GM21526 (cell line): ENCODE measurements at regions not wholly inside any gene's neighbourhood (a gene's known extent, or its start where the extent isn't known, plus 50 kb on each side); places are given as distances from the start of the nearest gene placed in this dataset.
"Not testable (repeated sequence)": the region's sequence is repeated elsewhere in the genome, so short reads cannot be mapped to it uniquely, and the experiment has no call there.

Experiments used
- ATAC-seq: cut with Tn5 transposase; IDR thresholded peaks from one replicate; pipeline ENCODE4 v1.9.1; 2021; ENCODE audit warnings: moderate library complexity; ENCODE audit not compliant: unreplicated experiment, low FRiP score

DNA sequence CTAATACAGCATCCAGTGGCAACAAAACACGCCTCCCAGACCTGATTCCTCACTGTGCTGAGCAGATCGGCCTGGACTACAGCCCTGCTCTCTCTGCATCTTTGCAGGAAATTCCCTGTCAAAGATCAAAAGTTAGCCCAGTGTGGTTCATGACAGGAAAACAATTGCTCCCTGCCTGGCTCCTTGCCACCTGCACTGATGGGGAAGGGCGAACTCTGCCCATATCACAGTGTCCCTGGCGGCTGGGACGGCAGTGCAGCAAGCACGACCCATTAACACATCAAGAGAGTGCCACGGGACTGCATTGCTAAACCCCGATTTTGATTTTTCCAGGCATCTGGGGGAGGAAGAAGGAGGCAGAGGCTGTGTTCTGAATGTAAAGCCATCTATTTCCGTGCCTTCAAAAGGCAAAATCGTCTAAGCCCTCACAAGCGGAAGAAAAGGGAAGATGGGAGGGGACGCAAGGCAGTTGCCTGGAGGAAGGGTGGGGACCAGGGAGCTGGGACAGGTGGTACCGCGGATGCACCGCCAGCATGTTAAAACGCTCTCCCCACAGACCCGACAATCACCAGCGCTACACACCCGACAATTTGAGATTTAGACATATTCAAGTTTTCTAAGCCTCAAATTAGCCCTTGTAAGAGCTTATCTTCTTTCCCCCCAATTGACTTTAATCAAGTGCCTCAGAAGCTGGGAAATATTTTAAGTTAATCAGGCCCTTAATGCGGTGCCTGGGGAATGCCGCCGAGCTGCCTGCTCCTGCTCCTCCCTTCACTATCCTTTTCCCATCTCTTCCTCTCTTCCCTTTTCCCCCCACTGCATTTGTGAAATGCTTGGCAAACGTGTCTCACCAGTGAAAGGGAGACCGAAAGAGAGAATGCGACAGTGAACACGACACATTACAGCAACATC lies 238.8 kb upstream of the CDH5 start:
- ATAC-seq: no peak

DNA sequence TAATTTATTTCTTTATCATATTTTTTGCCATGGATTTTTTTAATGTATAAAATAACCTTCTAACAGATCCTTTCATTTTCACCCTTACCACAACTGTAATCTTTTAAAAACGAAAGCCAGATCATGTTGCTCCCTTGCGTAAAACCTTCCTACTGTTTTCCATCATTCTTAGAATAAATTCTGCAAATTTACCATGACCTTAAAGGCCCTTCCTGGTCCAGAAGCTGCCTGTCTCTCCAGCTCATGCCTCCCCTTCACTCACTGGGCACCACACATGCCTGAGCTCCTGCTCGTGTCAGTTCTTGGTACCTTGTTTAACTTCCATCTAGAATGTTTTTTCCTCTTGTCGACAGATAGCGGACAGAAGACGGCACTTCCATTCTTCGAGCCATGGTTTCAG lies 245.0 kb upstream of the CDH5 start:
- ATAC-seq: no peak

DNA sequence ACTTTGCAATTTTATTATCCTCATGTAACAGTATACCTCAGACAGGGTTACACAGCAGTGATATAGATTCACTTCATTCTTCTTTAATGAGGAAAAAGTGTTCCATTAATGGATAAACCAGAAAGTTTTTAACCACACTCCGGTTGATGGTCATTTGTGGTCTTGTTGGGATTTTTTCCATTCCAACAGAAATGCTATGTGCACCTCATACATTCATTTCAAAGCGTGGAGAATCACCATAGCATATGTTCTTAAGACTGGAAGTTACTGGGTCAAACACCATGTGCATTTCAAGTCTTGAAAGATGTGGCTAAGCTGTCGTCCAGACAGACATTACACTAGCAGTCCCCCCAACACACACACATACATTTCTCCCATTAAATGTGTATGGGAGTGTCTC lies 245.8 kb upstream of the CDH5 start:
- ATAC-seq: no peak

DNA sequence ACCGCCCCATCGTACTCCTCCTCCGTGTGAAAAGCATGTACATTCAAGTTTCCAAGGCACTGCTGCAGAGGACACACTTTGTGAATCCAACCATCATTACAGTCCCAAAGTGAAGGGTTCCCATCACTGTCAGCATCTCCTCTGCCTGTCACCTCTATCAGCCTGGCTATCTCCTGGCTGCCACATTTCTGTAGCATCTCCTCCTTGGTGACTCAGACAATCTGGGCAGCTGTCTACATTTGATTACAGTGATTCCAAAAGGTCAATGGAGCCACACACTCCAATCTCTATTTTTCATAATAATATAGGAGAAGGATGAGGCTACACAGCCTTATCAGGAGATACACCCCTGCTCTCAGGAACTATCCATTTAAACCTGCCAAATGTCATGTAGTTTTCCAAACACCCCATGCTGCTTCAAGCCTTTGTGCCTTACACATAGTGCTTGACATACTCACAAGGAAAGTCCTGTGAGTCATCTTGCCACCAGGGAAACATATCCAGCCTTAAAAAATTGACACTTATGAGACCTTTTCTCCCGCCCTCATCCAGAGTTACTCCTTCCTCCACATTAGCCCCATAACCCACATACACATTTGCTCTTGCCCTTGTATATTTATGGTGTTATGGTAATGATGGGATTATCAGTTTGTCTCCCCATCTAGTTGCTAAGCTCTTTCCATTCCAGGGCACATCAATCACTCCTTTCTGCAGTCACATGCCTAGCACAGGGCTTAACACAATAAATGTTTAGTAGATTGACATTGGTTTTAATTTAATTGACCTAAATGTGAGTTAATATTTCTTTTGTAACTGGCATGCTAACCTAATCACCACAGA lies 250.1 kb upstream of the CDH5 start:
- ATAC-seq: no peak

DNA sequence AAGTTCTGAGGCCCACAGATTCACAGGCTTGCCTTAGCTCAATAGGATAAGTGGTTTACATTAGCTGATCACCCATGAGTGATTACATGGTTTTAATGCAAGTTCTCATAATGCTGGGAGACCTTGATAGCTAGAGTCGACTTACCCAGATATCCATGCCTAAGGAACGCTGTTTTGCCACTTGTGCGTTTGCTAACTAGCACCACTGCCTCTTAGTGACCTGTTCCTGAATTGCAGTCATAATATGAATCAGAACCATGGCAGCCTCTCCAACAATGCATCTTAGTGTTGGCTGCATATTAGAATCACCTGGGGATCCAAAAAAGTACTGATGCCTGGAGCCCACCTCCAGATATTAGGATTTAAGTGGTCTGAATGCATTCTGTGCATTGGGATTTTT lies 251.1 kb upstream of the CDH5 start:
- ATAC-seq: no peak

DNA sequence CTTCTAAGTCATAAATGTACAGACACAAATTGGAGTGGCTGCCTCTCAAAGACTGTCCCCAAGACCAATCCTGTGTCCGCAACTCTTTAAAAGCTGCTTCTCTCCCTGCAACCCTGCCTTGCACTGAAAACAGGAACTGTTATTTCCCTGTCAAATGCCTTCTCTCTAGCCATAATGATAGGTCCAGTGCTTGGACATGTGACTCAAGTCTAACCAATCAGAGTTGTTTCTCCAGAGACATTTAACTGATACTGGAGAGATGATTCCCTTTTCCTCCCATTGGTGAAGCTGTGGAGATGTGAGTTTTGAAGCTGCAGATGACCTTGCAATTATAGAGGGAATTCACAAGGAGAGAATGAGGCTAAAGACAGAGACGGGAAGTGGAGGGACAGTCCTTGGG lies 253.3 kb upstream of the CDH5 start:
- ATAC-seq: no peak

DNA sequence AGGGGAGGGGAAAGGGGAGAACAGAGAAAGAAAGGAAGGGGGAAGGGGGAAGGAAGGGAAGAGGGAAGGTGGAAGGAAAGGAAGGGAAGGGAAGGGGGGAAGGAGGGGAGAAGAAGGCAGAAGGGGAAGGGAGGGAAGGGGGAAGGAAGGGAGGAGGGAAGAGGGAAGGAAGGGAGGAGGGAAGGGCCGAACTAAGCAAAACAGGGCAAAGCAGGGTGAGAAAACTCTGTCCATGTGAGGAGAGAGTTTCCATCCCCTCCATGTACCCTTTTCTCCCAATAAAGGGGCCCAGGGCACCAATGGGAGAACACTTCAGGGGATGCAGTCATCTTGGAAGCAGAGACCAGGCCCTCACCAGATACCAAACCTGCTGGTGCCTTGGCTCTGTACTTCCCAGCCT lies 256.8 kb upstream of the CDH5 start:
- no peak for ATAC-seq

DNA sequence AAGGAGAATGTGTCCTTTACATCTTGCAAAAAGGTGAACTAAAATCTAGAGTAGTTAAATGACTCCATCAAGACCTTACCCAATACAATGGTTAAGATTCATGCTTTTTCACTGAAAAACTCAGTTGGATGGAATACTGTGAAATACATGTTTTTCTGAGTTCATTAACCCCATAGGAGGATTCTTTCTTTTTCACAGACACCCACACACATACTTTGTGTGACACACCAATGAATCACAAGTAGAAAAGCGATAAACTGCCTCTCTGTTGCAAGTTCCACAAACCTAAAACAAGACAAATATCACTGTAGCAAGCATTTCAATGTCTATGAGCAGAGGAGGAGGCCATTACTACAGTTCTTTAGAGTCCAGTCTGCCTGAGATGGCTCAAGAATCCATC lies 258.8 kb upstream of the CDH5 start:
- no peak for ATAC-seq

DNA sequence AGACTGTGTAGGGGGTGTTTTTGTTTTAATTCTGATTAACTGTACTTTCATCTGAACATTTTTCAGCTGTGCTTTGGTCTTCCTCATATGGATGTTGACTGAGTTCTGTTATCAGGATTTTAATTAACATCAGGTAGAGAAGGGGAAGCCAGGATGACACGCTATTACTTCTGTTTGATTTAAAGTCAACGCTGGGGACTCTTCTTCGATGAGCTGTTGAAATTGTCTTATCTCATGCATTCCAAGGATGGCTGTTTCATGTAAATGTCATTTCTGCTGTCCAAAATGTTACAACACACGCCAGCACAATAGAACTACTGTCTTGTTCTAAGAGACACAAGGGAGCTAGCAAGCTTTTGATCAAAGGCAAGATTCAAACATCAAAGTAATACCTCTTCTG lies 263.3 kb upstream of the CDH5 start:
- no peak for ATAC-seq

DNA sequence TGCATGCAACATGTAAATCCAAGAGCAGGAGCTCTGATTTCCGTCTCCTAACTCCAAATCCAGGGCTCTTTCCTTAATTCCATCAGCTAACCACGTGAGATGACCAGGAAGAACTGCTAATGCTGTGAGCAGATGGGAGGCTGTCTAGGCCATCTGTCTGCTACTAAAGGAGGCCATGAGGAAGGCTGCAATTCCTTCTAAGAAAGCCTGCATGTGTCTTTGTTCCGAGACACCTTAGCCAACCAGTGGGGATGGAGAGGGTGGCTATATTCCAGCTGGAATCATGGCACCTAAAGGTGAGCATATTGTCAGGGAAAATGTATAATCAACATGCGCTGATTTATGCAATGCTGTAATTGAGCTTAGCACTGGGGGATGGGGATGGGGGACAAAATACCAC lies 267.2 kb upstream of the CDH5 start:
- no peak for ATAC-seq

DNA sequence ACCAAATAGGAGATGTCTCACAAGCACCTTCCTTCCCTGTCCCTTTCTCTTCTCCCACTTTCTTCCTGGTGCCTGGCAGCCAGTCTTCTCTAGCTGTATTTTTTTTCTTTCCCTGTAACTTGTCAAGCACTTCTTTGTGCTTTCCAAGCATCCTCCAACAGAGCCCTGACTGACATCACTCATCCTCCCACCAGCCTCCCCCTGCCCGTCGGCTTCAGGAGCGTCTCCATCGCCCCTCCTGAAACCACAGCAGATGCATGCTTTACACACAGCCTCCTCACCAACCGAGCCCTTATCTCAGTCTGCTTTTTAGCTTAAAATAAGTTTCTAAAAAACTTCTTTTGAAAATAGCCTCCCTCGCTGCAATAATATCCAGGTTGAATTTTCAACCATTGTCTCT lies 268.7 kb upstream of the CDH5 start:
- ATAC-seq: no peak

DNA sequence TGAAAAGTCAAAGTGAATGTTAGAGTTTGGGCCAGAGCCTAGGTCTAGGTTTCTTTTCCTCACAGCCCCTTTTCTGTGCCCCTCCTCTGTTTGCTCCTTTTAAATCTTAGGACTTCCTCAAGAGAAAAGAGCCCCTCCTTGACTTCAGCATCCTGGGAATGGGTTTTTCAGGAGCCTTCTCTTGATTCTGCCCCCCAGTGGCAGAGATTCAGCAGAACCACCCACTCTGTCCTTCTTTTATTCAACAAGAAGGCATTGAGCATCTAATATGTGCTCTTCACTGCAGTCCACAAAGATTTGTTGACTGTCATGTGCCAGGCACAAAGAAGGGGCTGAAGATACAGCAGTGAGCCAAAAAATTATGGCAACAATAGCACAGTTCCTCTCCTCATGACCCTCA lies 270.8 kb upstream of the CDH5 start:
- no peak for ATAC-seq

DNA sequence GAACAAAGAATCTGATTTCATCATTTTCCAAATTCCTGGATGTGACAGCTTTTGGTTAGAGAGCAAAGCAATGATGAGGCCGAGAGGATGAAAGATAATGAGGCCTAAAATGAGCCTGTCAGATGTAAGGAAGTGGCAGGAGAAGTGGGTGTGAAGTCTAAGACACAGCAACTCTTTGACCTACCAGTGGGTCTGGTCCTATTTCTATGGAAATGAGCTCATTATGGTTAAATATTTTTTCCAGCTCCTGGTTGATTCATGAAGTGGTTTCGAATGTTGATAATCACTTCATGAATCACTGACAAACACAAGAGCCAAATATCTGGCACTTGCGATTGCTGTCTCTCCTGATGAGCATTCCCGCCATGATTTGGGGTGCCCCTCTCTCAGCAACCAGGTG lies 273.3 kb upstream of the CDH5 start:
- ATAC-seq: no peak

DNA sequence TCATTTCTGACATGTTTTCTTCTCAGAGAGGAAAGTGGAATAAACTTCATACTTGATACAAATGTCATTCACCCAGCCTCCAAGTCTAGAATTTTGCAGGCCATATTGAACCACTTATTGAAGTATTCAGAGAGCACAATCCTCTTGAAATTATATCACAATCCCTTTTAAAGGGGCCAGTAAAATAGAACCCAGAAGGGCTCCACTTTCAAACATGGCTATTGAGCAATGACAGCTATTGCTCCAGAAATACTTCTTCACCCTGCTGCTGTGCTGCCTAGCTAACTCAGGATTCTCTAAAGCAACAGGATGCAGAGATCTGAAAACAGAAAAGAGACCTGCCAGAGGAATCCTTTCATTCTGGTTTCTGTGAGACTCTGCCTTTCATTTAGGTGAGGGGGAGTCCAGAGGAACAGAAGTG lies 275.0 kb upstream of the CDH5 start:
- no peak for ATAC-seq

DNA sequence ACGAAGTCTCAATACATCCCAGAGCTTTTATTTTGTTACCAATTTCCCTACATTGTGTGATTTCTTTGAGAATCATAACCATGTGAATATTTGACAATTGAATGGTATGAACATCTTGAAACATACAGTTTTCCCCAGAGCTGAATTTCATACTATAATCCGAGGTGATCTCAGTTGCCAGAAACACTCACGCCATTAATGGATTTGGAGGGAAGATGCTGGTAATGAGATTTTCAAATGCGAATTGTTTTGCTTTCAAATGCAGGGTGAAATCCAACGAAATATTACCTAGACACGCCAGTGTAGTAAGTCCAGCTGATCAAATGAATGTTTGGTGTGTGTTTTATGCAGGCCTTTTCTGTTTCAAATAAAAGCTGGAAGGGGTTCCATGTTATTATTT lies 277.8 kb upstream of the CDH5 start:
- no peak for ATAC-seq

DNA sequence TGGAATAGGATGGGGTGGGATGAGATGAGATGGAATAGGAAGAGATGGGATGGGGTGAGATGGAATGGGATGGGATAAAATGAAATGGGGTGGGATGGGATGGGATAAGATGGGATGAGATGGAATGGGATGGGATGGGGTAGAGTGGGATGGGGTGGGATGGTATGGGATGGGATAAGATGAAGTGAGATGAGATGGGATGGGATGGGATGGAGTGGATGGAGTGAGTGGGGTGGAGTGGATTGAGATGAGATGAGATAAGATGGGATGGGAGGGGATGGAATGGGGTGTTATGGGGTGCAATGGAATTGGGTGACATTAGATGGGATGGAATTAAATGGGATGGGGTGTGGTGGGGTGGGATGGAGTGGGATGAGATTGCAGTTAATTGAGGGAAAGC lies 279.2 kb upstream of the CDH5 start:
- ATAC-seq: no peak

DNA sequence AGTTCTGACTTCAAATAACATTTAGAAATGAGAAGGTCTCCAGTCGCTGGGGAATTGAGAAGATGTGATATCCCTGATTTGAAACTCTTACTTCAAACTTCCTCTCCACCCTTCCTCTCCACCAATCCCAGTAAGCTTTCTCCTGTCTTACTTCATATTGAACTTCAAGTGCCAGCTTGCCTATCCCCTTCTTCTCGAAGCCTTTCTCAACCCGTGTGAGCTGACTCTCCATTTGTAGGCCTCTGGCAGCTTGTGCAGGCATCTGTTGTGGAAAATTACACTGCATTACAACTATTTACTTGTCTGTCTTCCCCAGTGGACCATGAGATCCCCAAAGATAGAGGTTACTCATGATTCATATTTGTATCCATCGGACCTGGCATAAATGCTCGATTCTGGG lies 280.8 kb upstream of the CDH5 start:
- ATAC-seq: no peak

DNA sequence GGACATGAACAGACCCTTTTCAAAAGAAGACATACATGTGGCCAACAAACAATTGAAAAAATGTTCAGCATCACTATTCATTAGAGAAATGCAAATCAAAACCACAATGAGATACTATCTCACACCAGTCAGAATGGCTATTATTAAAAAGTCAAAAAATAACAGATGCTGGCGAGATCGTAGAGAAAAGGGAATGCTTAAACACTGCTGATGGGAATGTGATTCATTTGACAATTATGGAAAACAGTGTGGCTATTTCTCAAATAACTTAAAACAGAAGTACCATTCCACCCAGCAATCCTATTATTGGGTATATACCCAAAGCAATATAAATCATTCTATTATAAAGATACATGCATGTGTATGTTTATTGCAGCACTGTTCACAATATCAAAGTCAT lies 281.8 kb upstream of the CDH5 start:
- ATAC-seq: not testable (repeated sequence)

DNA sequence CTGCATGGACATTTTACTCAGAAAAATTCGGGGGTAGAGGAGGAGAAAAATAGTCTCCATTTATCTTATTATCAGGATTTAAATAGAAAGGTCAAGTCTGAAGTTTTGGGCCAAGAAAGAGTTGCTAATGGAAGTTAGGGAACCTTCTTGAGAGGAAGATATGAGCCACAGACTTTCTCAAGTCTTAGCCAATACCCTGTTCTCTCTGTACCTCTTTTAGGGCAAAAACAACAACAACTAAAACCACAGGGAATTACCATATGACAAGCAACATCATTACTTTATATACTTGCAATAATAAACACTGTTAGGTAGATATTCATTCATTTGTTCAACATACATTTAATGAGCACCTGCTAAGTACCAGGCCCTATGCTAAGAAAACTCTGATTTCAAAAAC lies 282.2 kb upstream of the CDH5 start:
- no peak for ATAC-seq

DNA sequence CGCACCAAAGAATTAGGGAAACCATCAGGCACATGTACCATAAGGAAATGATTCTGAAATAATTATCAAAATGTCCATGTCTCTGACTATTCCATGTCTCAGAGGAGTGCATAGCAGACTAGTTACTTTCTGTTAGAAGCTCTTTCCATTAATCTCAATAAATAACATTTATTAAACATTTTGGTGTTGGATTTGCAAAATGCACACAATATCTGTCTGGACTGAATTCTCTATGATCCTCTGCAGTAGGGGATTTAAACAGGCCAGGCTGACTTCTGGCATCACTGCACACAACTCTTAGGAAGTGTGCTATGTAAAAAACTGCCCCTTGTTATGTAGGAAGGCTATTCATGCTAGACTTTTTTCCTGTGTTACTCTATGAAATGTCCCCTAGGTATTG lies 283.3 kb upstream of the CDH5 start:
- no peak for ATAC-seq

DNA sequence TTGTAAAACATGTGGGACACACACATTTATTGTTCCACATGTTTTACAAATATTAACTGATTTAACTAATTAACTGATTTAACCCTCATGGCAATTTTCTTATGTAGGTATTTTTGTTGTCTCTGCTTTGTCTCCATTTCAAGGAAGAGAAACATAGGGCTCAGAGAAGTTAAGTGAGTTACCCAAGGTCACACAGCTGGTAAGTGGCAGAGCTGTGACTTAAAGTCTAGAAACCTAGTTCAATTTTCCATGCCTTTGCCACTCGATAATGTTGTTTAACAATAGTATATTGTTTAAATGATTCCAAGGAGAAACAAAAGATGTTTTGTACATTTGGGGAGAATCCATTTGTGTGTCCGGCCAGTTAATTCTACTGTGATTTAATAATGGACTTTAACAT lies 284.1 kb upstream of the CDH5 start:
- no peak for ATAC-seq
